HepG2 (cell line): ENCODE measurements at regions not wholly inside any gene's neighbourhood (a gene's known extent, or its start where the extent isn't known, plus 50 kb on each side); places are given as distances from the start of the nearest gene placed in this dataset.

ENCODE experiments used
- ATAC-seq: fragments of 200-7000 bp; cut with Tn5 transposase; 3 replicates; pipeline ENCODE4 v1.9.1; 2020; ENCODE audit warnings: mild to moderate bottlenecking, moderate library complexity
- BruUV-seq: library from RNA; stranded (reverse); fragments of 400-500 nt; replicated peaks from 2 replicates; lab custom pipeline; 2021; lab: Mats Ljungman, UMichigan
- CTCF ChIA-PET: fragments of 300-600 bp; formaldehyde crosslinking; extraction: SDS; loops from one replicate; lab custom pipeline; 2021; ENCODE audit warnings: low total read pairs, inconsistent platforms, low intra/inter-chr PET ratio; lab: Yijun Ruan, JAX
- POLR2A ChIA-PET: fragments of 350-600 bp; sonication (Branson Sonifier 250); formaldehyde crosslinking; loops from one replicate; lab custom pipeline; 2020; ENCODE audit warnings: antibody characterized with exemption, inconsistent platforms; lab: Yijun Ruan, JAX
- DNase-seq: peaks from one replicate; pipeline ENCODE4 v3.0.0-alpha.2; 2015; ENCODE audit warnings: low spot score
- FAIRE-seq: peaks from 3 replicates; lab custom pipeline; 2011; peaks lifted over from hg19 to GRCh38; lab: Jason Lieb, UNC
- H2AFZ ChIP-seq: one replicate; pipeline ENCODE4 v1.6.1; 2011; ENCODE audit warnings: low read length, inconsistent platforms
- H3K27ac ChIP-seq: fragments of 300-600 bp; 3 replicates; pipeline ENCODE4 v1.8.0; 2011; ENCODE audit warnings: mixed run types, mild to moderate bottlenecking, mixed read lengths, low read length, inconsistent platforms; ENCODE audit not compliant: insufficient read depth; ENCODE audit errors: extremely low read length
- H3K27me3 ChIP-seq, 2 experiments: fragments of 200-600 bp in 1 of 2; 2 replicates in 1 of 2; 3 replicates in 1 of 2; pipeline versions ENCODE4 v1.6.0 to v1.8.0; 2011; ENCODE audit warnings: low read length in 2 of 2, mild to moderate bottlenecking in 2 of 2, moderate library complexity in 2 of 2, inconsistent platforms in 1 of 2; ENCODE audit not compliant: insufficient read depth in 2 of 2, control insufficient read depth in 1 of 2
- H3K36me3 ChIP-seq, 2 experiments: fragments of 200-600 bp in 1 of 2; replicated peaks in 1 of 2; 2 replicates in 1 of 2; 3 replicates in 1 of 2; pipeline versions ENCODE4 v1.5.1 to v1.8.0; 2011; ENCODE audit warnings: low read length in 2 of 2, inconsistent platforms in 1 of 2; ENCODE audit not compliant: insufficient read depth in 2 of 2, control insufficient read depth in 1 of 2
- H3K4me1 ChIP-seq: 2 replicates; pipeline ENCODE4 v1.5.1; 2012; ENCODE audit warnings: low read length, inconsistent platforms; ENCODE audit not compliant: insufficient read depth
- H3K4me2 ChIP-seq: 2 replicates; pipeline ENCODE4 v1.6.0; 2011; ENCODE audit warnings: low read depth, low read length, inconsistent platforms
- H3K4me3 ChIP-seq, 3 experiments: fragments of 200-600 bp in 1 of 3; sonication (generic), shearing (Covaris generic) in 1 of 3; replicated peaks in 1 of 3; 2 replicates each; pipeline ENCODE4 v1.5.1; 2011 to 2016; ENCODE audit warnings: low read length in 3 of 3, inconsistent platforms in 2 of 3, low read depth in 2 of 3, mild to moderate bottlenecking in 2 of 3, control low read depth in 1 of 3, mixed read lengths in 1 of 3; ENCODE audit not compliant: insufficient read depth in 1 of 3
- H3K79me2 ChIP-seq: one replicate; pipeline ENCODE4 v1.6.1; 2011; ENCODE audit warnings: low read length, inconsistent platforms; ENCODE audit not compliant: insufficient read depth
- H3K9ac ChIP-seq: 2 replicates; pipeline ENCODE4 v1.6.0; 2011; ENCODE audit warnings: mild to moderate bottlenecking, low read depth, low read length, inconsistent platforms; ENCODE audit not compliant: insufficient read depth
- H3K9me3 ChIP-seq: 2 replicates; pipeline ENCODE4 v1.5.1; 2012; ENCODE audit warnings: mild to moderate bottlenecking, low read length
- H4K20me1 ChIP-seq: 2 replicates; pipeline ENCODE4 v1.6.0; 2011; ENCODE audit warnings: inconsistent platforms, mild to moderate bottlenecking, low read length, moderate library complexity; ENCODE audit not compliant: insufficient read depth
- IKZF4 ChIP-seq: sonication (generic); formaldehyde crosslinking; IDR thresholded peaks from 2 replicates; pipeline ENCODE4 v1.5.1; 2020; ENCODE audit warnings: borderline replicate concordance, mild to moderate bottlenecking, low read depth, missing genetic modification reagents; ENCODE audit errors: not compliant biosample characterization
- PPARG ChIP-seq: conservative IDR thresholded peaks from 2 replicates; pipeline ENCODE4 v1.6.1; 2016; ENCODE audit warnings: missing biosample characterization, missing genetic modification reagents
- SATB2 ChIP-seq: sonication (generic); formaldehyde crosslinking; IDR thresholded peaks from 2 replicates; pipeline ENCODE4 v1.5.0; 2020; ENCODE audit warnings: missing genetic modification reagents
- TAF15 ChIP-seq: fragments of 200-400 bp; formaldehyde crosslinking; IDR thresholded peaks from one replicate; pipeline ENCODE4 v1.6.1; 2018; ENCODE audit warnings: mild to moderate bottlenecking, low read depth, low read length; ENCODE audit not compliant: poor library complexity, severe bottlenecking
- ZMYM4 ChIP-seq: sonication (generic); formaldehyde crosslinking; IDR thresholded peaks from 2 replicates; pipeline ENCODE4 v1.8.1; 2023; ENCODE audit warnings: mild to moderate bottlenecking, missing genetic modification reagents
- ZNF124 ChIP-seq: sonication (generic); formaldehyde crosslinking; IDR thresholded peaks from 2 replicates; pipeline ENCODE4 v1.4.0; 2020; ENCODE audit warnings: missing genetic modification reagents
- WGBS: methylation state at CpG from one replicate; pipeline ENCODE4 v1.1.6; 2017; ENCODE audit warnings: low lambda C conversion rate; 5-methylcytosine and 5-hydroxymethylcytosine counted together
- in situ Hi-C: cut with HindIII; loops from 2 replicates; pipeline ENCODE4 v1.10.0; 2017; ENCODE audit warnings: low pct_unique_long_range_greater_than_20kb; ENCODE audit not compliant: extremely low pct_ligation_motif_present
- intact Hi-C: fragments of 100-400 bp; cut with micrococcal nuclease; formaldehyde crosslinking; loops from one replicate; pipeline ENCODE4 v1.10.0; 2022; ENCODE audit not compliant: unreplicated experiment
- TF ChIP-seq, protein P1 (sequence below): sonication (generic); formaldehyde crosslinking; IDR thresholded peaks from 2 replicates; pipeline ENCODE4 v1.8.0; 2022; ENCODE audit warnings: missing genetic modification reagents, low read depth, mild to moderate bottlenecking, borderline replicate concordance
- TF ChIP-seq, protein P2 (sequence below): sonication (generic); formaldehyde crosslinking; IDR thresholded peaks from 2 replicates; pipeline ENCODE4 v1.4.0; 2020; ENCODE audit warnings: mild to moderate bottlenecking, missing genetic modification reagents

GRCh38 chr18:73684647-73685046 is 463.0 kb downstream of the FBXO15 start:
- FAIRE-seq (no peak), ATAC-seq (no peak), DNase-seq (no peak)
- intact Hi-C loops (no loop called here), in situ Hi-C loops (no loop called here)
- no peaks in the 10 kb centered on the region for H3K36me3 ChIP-seq
- no peaks in the 10 kb centered on the region for H3K9me3 ChIP-seq
- no peaks in the 10 kb centered on the region for H3K4me1 ChIP-seq
- no peaks in the 10 kb centered on the region for H4K20me1 ChIP-seq
- H3K27ac ChIP-seq, result no peak overlapping the region
- no peaks in the 10 kb centered on the region; a peak in 1 of 5 replicates for H3K27me3 ChIP-seq
- H3K9ac ChIP-seq, result no peak overlapping the region
- no peak overlapping the region for H3K4me3 ChIP-seq
- H3K79me2 ChIP-seq, result no peaks in the 10 kb centered on the region
- POLR2A ChIA-PET, result no interaction called here
- no peak overlapping the region for H2AFZ ChIP-seq
- BruUV-seq, result no TSS peak
- no peak for TF ChIP-seq SATB2
- TF ChIP-seq ZMYM4 (CRISPR knock-in tag), result no peak
- TF ChIP-seq ZNF124 (CRISPR knock-in tag), result no peak
- TF ChIP-seq PPARG (CRISPR knock-in tag), result no peak
- no peak for TF ChIP-seq TAF15
- TF ChIP-seq, protein P1, sequence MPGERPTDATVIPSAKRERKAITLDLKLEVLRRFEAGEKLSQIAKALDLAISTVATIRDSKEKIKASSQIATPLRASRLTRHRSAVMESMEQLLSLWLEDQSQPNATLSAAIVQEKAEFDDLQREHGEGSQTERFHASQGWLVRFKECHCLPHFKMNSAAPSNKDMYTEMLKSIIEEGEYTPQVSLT (CRISPR knock-in tag), result no peak
- TF ChIP-seq, protein P2, sequence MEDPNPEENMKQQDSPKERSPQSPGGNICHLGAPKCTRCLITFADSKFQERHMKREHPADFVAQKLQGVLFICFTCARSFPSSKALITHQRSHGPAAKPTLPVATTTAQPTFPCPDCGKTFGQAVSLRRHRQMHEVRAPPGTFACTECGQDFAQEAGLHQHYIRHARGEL, result no peak
- CTCF ChIA-PET, result no interaction called here
- H3K4me2 ChIP-seq, result no peak overlapping the region

GRCh38 chr18:73683409-73684238 is 464.0 kb downstream of the FBXO15 start:
- intact Hi-C loops (no loop called here), in situ Hi-C loops (no loop called here)
- Histone ChIP-seq H3K27me3 (no peaks in the 10 kb centered on the region), H2AFZ (no peak overlapping the region), H3K4me2 (no peak overlapping the region), H4K20me1 (no peaks in the 10 kb centered on the region), H3K4me3 (no peak overlapping the region), H3K27ac (no peak overlapping the region), H3K9me3 (no peaks in the 10 kb centered on the region), H3K4me1 (no peaks in the 10 kb centered on the region), H3K36me3 (no peaks in the 10 kb centered on the region), H3K9ac (no peak overlapping the region), H3K79me2 (no peaks in the 10 kb centered on the region)
- WGBS, result 19% methylated on average over 5 of the region's 6 CpGs
- no TSS peak for BruUV-seq
- TF ChIP-seq IKZF4, result no peak
- no peak for ATAC-seq
- no peak for FAIRE-seq
- DNase-seq, result no peak
- POLR2A ChIA-PET, result no interaction called here
- CTCF ChIA-PET, result no interaction called here
